Loucy (cell line): ENCODE measurements at regions not wholly inside any gene's neighbourhood (a gene's known extent, or its start where the extent isn't known, plus 50 kb on each side); places are given as distances from the start of the nearest gene placed in this dataset.

ENCODE experiments used
- H2AFZ ChIP-seq: fragments of 200-600 bp; sonication (generic); 2 replicates; pipeline ENCODE4 v1.6.0; 2016; ENCODE audit warnings: antibody characterized with exemption, mild to moderate bottlenecking, low read length, moderate library complexity
- H3F3A ChIP-seq: fragments of 200-600 bp; 2 replicates; pipeline ENCODE4 v1.6.0; 2016; ENCODE audit warnings: antibody characterized with exemption, low read depth, mild to moderate bottlenecking
- H3K27me3 ChIP-seq: fragments of 200-600 bp; sonication (generic); 2 replicates; pipeline ENCODE4 v1.6.1; 2014; ENCODE audit warnings: low read length, mild to moderate bottlenecking; ENCODE audit not compliant: insufficient read depth, poor library complexity, severe bottlenecking
- H3K36me3 ChIP-seq: fragments of 200-600 bp; sonication (generic); 2 replicates; pipeline ENCODE4 v1.6.1; 2016; ENCODE audit warnings: low read length; ENCODE audit not compliant: insufficient read depth
- H3K4me1 ChIP-seq: fragments of 200-600 bp; sonication (generic); 2 replicates; pipeline ENCODE4 v1.5.1; 2014; ENCODE audit warnings: low read length, mild to moderate bottlenecking; ENCODE audit not compliant: insufficient read depth, poor library complexity, severe bottlenecking
- H3K4me2 ChIP-seq: fragments of 200-600 bp; sonication (generic); 2 replicates; pipeline ENCODE4 v1.6.0; 2014; ENCODE audit warnings: antibody characterized with exemption, low read length, low read depth, mild to moderate bottlenecking; ENCODE audit not compliant: poor library complexity, severe bottlenecking
- H3K4me3 ChIP-seq: fragments of 200-600 bp; sonication (generic); 2 replicates; pipeline ENCODE4 v1.5.1; 2014; ENCODE audit warnings: low read length, mild to moderate bottlenecking, mixed read lengths; ENCODE audit not compliant: poor library complexity, severe bottlenecking
- H3K79me2 ChIP-seq: fragments of 200-600 bp; sonication (generic); 2 replicates; pipeline ENCODE4 v1.6.1; 2014; ENCODE audit warnings: low read length; ENCODE audit not compliant: insufficient read depth
- H3K9ac ChIP-seq: fragments of 200-600 bp; sonication (generic); 2 replicates; pipeline ENCODE4 v1.6.0; 2014; ENCODE audit warnings: mild to moderate bottlenecking, low read depth, low read length, moderate library complexity; ENCODE audit not compliant: poor library complexity, severe bottlenecking
- H3K9me2 ChIP-seq: fragments of 200-600 bp; sonication (generic); replicated peaks from 2 replicates; pipeline ENCODE4 v1.6.1; 2016; ENCODE audit warnings: low read depth, low read length, mixed read lengths
- H3K9me3 ChIP-seq: fragments of 200-600 bp; sonication (generic); 2 replicates; pipeline ENCODE4 v1.6.1; 2014; ENCODE audit warnings: mild to moderate bottlenecking, antibody characterized with exemption, low read length, low read depth; ENCODE audit not compliant: insufficient read depth
- H4K20me1 ChIP-seq: fragments of 200-600 bp; sonication (generic); 2 replicates; pipeline ENCODE4 v1.6.0; 2014; ENCODE audit warnings: antibody characterized with exemption, low read length, mild to moderate bottlenecking; ENCODE audit not compliant: insufficient read depth, poor library complexity, severe bottlenecking
- CTCF ChIP-seq: fragments of 200-600 bp; sonication (generic); conservative IDR thresholded peaks from 2 replicates; pipeline ENCODE4 v1.5.1; 2014; ENCODE audit warnings: mild to moderate bottlenecking, antibody characterized with exemption, low read length
- EZH2phosphoT487 ChIP-seq: fragments of 200-600 bp; IDR thresholded peaks from 2 replicates; pipeline ENCODE4 v1.6.1; 2018; ENCODE audit warnings: antibody characterized with exemption, mild to moderate bottlenecking, moderate library complexity, borderline replicate concordance

GRCh38 chr14:106822905-106823304, 1296.5 kb downstream of the TMEM121 start:
- no peak overlapping the region for H3K4me3 ChIP-seq
- H3K27me3 ChIP-seq: no peaks in the 10 kb centered on the region
- H3F3A ChIP-seq: no peaks in the 10 kb centered on the region
- H2AFZ ChIP-seq: no peak overlapping the region
- H3K9me3 ChIP-seq: 0 out of 2 replicates have a peak, but pooled peaks cover 2% of the 10 kb centered on the region
- no peaks in the 10 kb centered on the region for H3K36me3 ChIP-seq
- no peak for TF ChIP-seq EZH2phosphoT487
- no peak for TF ChIP-seq CTCF
- peaks cover 17% of the 10 kb centered on the region for H3K4me1 ChIP-seq
- H3K79me2 ChIP-seq: no peaks in the 10 kb centered on the region
- no peaks in the 10 kb centered on the region for H3K9me2 ChIP-seq
- H3K4me2 ChIP-seq: no peak overlapping the region
- no peak overlapping the region for H3K9ac ChIP-seq
- no peaks in the 10 kb centered on the region for H4K20me1 ChIP-seq

- 0 out of 2 replicates have a peak, but pooled peaks cover under 1% of the 10 kb centered on the region for H3K9me3 ChIP-seq
Measured at GRCh38 chr14:106823552-106823951, 1297.2 kb downstream of the TMEM121 start.

GRCh38 chr14:106826833-106827369, 1300.5 kb downstream of the TMEM121 start:
- no peak overlapping the region for H3K4me2 ChIP-seq
- H3K79me2 ChIP-seq: no peaks in the 10 kb centered on the region
- H3K9me2 ChIP-seq: no peaks in the 10 kb centered on the region
- H3K36me3 ChIP-seq: no peaks in the 10 kb centered on the region
- H2AFZ ChIP-seq: no peak overlapping the region
- no peak for TF ChIP-seq CTCF
- TF ChIP-seq EZH2phosphoT487: no peak
- H3K9me3 ChIP-seq: peaks cover 8% of the 10 kb centered on the region; the same call in 1 of the 2 replicates
- H3F3A ChIP-seq: no peaks in the 10 kb centered on the region
- H3K4me3 ChIP-seq: no peak overlapping the region
- peaks cover 14% of the 10 kb centered on the region for H3K4me1 ChIP-seq
- no peaks in the 10 kb centered on the region for H4K20me1 ChIP-seq
- no peak overlapping the region for H3K9ac ChIP-seq
- no peaks in the 10 kb centered on the region for H3K27me3 ChIP-seq

More at GRCh38 chr14:106823552-106823951, 1297.2 kb downstream of the TMEM121 start:
- Histone ChIP-seq H3K36me3 (no peaks in the 10 kb centered on the region), H2AFZ (no peak overlapping the region), H3K4me1 (peaks cover 17% of the 10 kb centered on the region), H3K9me2 (no peaks in the 10 kb centered on the region), H3F3A (no peaks in the 10 kb centered on the region), H3K9ac (no peak overlapping the region), H4K20me1 (no peaks in the 10 kb centered on the region), H3K27me3 (no peaks in the 10 kb centered on the region), H3K4me3 (no peak overlapping the region), H3K79me2 (no peaks in the 10 kb centered on the region), H3K4me2 (no peak overlapping the region)
- no peak for TF ChIP-seq CTCF
- no peak for TF ChIP-seq EZH2phosphoT487
